ENCODE measurements at regions not wholly inside any gene's neighbourhood (a gene's known extent, or its start where the extent isn't known, plus 50 kb on each side); places are given as distances from the start of the nearest gene placed in this dataset.
"Not testable (repeated sequence)": the region's sequence is repeated elsewhere in the genome, so short reads cannot be mapped to it uniquely, and the experiment has no call there.

DNA sequence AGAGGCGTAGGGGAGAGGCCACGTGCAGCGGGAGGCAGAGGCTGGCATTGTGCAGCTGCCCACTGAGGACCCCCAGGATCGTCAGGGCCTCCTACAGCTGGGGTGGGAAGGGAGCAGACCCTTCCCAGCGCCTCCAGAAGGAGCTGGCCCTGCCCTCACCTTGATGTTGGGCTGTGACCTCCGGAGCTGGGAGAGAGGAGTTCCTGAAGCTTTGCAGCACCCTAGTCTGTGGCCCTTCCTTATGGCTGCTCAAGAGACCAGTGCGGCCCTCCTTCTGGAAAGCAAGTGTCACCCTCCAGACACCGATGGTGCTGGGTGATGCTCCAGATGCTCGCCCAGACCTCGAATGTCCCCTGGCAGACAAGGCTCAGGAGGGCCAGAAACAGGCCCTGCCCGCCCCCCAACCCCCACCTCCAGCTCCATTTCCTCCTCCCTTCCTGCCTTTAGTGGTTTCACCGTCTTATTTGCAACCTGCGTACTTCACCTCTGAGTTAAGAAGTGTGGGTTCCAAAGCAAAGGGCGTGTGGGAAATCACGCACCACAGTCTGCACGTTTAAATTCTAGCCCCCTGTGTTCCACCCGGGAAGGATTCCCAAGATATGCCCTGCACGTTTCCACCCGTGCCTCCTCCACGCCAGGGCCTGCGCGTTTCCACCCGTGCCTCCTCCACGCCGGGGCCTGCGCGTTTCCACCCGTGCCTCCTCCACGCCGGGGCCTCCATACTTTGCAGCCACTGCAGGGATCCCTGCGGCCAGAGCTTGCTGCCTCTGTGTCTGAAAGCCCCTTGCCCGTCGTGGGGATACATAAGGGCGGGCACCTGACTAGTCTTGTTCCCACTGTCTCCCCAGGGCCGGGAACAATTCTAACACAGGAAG, 152.6 kb downstream of the NPIPB11 start:
- TF ChIP-seq, protein P1, sequence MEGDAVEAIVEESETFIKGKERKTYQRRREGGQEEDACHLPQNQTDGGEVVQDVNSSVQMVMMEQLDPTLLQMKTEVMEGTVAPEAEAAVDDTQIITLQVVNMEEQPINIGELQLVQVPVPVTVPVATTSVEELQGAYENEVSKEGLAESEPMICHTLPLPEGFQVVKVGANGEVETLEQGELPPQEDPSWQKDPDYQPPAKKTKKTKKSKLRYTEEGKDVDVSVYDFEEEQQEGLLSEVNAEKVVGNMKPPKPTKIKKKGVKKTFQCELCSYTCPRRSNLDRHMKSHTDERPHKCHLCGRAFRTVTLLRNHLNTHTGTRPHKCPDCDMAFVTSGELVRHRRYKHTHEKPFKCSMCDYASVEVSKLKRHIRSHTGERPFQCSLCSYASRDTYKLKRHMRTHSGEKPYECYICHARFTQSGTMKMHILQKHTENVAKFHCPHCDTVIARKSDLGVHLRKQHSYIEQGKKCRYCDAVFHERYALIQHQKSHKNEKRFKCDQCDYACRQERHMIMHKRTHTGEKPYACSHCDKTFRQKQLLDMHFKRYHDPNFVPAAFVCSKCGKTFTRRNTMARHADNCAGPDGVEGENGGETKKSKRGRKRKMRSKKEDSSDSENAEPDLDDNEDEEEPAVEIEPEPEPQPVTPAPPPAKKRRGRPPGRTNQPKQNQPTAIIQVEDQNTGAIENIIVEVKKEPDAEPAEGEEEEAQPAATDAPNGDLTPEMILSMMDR (tag by site-specific recombination; IDR thresholded peaks at IDR 0.05), result not testable (repeated sequence)
- TF ChIP-seq, protein P2, sequence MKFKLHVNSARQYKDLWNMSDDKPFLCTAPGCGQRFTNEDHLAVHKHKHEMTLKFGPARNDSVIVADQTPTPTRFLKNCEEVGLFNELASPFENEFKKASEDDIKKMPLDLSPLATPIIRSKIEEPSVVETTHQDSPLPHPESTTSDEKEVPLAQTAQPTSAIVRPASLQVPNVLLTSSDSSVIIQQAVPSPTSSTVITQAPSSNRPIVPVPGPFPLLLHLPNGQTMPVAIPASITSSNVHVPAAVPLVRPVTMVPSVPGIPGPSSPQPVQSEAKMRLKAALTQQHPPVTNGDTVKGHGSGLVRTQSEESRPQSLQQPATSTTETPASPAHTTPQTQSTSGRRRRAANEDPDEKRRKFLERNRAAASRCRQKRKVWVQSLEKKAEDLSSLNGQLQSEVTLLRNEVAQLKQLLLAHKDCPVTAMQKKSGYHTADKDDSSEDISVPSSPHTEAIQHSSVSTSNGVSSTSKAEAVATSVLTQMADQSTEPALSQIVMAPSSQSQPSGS (tag by site-specific recombination; IDR thresholded peaks at IDR 0.05; ENCODE audit: low read depth), result not testable (repeated sequence)
- not testable (repeated sequence) for TF ChIP-seq SCRT2 (tag by site-specific recombination; IDR thresholded peaks at IDR 0.05); MYNN (tag by site-specific recombination; IDR thresholded peaks at IDR 0.05; ENCODE audit: borderline replicate concordance); WT1 (tag by site-specific recombination; IDR thresholded peaks at IDR 0.05); ZNF837 (tag by site-specific recombination; IDR thresholded peaks at IDR 0.05); ZNF221 (tag by site-specific recombination; IDR thresholded peaks at IDR 0.05; ENCODE audit: borderline replicate concordance); ZNF561 (tag by site-specific recombination; IDR thresholded peaks at IDR 0.05; ENCODE audit: borderline replicate concordance); ZNF366 (tag by site-specific recombination; conservative IDR thresholded peaks at IDR 0.05); ZNF707 (tag by site-specific recombination; IDR thresholded peaks at IDR 0.05)
- TF ChIP-seq, protein P3, sequence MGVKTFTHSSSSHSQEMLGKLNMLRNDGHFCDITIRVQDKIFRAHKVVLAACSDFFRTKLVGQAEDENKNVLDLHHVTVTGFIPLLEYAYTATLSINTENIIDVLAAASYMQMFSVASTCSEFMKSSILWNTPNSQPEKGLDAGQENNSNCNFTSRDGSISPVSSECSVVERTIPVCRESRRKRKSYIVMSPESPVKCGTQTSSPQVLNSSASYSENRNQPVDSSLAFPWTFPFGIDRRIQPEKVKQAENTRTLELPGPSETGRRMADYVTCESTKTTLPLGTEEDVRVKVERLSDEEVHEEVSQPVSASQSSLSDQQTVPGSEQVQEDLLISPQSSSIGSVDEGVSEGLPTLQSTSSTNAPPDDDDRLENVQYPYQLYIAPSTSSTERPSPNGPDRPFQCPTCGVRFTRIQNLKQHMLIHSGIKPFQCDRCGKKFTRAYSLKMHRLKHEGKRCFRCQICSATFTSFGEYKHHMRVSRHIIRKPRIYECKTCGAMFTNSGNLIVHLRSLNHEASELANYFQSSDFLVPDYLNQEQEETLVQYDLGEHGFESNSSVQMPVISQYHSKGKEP (tag by site-specific recombination; IDR thresholded peaks at IDR 0.05), result not testable (repeated sequence)
